H1 (cell line): ENCODE measurements at regions not wholly inside any gene's neighbourhood (a gene's known extent, or its start where the extent isn't known, plus 50 kb on each side); places are given as distances from the start of the nearest gene placed in this dataset.

Experiments
- CTCF ChIA-PET: fragments of 300-600 bp; sonication (Branson Sonifier 250); formaldehyde crosslinking; loops from one replicate; lab custom pipeline; 2021; ENCODE audit not compliant: partially characterized antibody; lab: Charles Lee
- POLR2A ChIA-PET: fragments of 300-600 bp; sonication (Branson Sonifier 250); formaldehyde crosslinking; loops from one replicate; lab custom pipeline; 2021; ENCODE audit warnings: inconsistent platforms; ENCODE audit not compliant: partially characterized antibody; lab: Charles Lee
- DNase-seq, 2 experiments: peaks; one replicate each; pipeline versions ENCODE4 v3.0.0 to v3.0.0-alpha.2; 2010 to 2022; ENCODE audit warnings: low spot score in 2 of 2, low read depth in 1 of 2, mixed read lengths in 1 of 2
- FAIRE-seq: peaks from 2 replicates; lab custom pipeline; 2011; peaks lifted over from hg19 to GRCh38; lab: Jason Lieb, UNC
- H2AFZ ChIP-seq: 2 replicates; pipeline ENCODE4 v1.8.1; 2012; ENCODE audit warnings: low read length, inconsistent platforms
- H2AK5ac ChIP-seq: 2 replicates; pipeline ENCODE4 v1.6.1; 2013; ENCODE audit warnings: low read depth, low read length
- H2BK120ac ChIP-seq: replicated peaks from 2 replicates; pipeline ENCODE3; 2013; ENCODE audit warnings: low read depth, low read length, inconsistent platforms
- H2BK12ac ChIP-seq: 2 replicates; pipeline ENCODE4 v1.6.1; 2013; ENCODE audit warnings: low read depth, low read length
- H2BK15ac ChIP-seq: 2 replicates; pipeline ENCODE4 v1.6.1; 2013; ENCODE audit warnings: low read length
- H2BK20ac ChIP-seq: 2 replicates; pipeline ENCODE4 v1.6.1; 2013; ENCODE audit warnings: low read length
- H2BK5ac ChIP-seq: 2 replicates; pipeline ENCODE4 v1.6.1; 2013; ENCODE audit warnings: low read depth, low read length
- H3K14ac ChIP-seq: 2 replicates; pipeline ENCODE4 v1.6.1; 2013; ENCODE audit warnings: inconsistent platforms; ENCODE audit not compliant: insufficient read length
- H3K18ac ChIP-seq: 2 replicates; pipeline ENCODE4 v1.6.1; 2013; ENCODE audit warnings: low read length; ENCODE audit errors: extremely low read depth
- H3K23ac ChIP-seq: 2 replicates; pipeline ENCODE4 v1.6.1; 2013; ENCODE audit warnings: inconsistent platforms; ENCODE audit not compliant: insufficient read length
- H3K23me2 ChIP-seq: 2 replicates; pipeline ENCODE4 v1.6.1; 2013; ENCODE audit warnings: low read depth, low read length
- H3K27ac ChIP-seq: 2 replicates; pipeline ENCODE4 v1.6.1; 2011; ENCODE audit warnings: low read depth, low read length, inconsistent platforms
- H3K27me3 ChIP-seq, 4 experiments: replicated peaks in 1 of 4; 1 replicate in 1 of 4; 2 replicates in 3 of 4; pipeline versions ENCODE4 v1.6.1 to v1.8.1; 2011 to 2013; ENCODE audit warnings: low read length in 3 of 4, mild to moderate bottlenecking in 3 of 4, inconsistent platforms in 2 of 4, mixed read lengths in 2 of 4, moderate library complexity in 1 of 4; ENCODE audit not compliant: control insufficient read depth in 3 of 4, insufficient read depth in 3 of 4; ENCODE audit errors: extremely low read depth in 1 of 4
- H3K36me3 ChIP-seq, 4 experiments: 2 replicates each; pipeline versions ENCODE4 v1.6.1 to v1.8.1; 2011 to 2013; ENCODE audit warnings: mild to moderate bottlenecking in 4 of 4, low read length in 3 of 4, moderate library complexity in 2 of 4, control low read depth in 1 of 4, inconsistent platforms in 1 of 4; ENCODE audit not compliant: insufficient read depth in 4 of 4, control insufficient read depth in 2 of 4
- H3K4ac ChIP-seq: replicated peaks from 2 replicates; pipeline ENCODE3; 2013; ENCODE audit warnings: low read length, low read depth, mixed read lengths, inconsistent platforms; ENCODE audit not compliant: insufficient read length
- H3K4me1 ChIP-seq, 4 experiments: replicated peaks in 1 of 4; 1 replicate in 1 of 4; 2 replicates in 3 of 4; pipeline versions ENCODE4 v1.6.1 to v1.8.1; 2011 to 2013; ENCODE audit warnings: low read length in 3 of 4, inconsistent platforms in 2 of 4, mixed read lengths in 1 of 4; ENCODE audit not compliant: insufficient read depth in 4 of 4, control insufficient read depth in 3 of 4
- H3K4me2 ChIP-seq, 2 experiments: 2 replicates each; pipeline versions ENCODE4 v1.6.1 to v1.8.1; 2011 to 2013; ENCODE audit warnings: low read depth in 2 of 2, low read length in 2 of 2, control low read depth in 1 of 2, inconsistent platforms in 1 of 2, mild to moderate bottlenecking in 1 of 2; ENCODE audit not compliant: insufficient read depth in 1 of 2
- H3K4me3 ChIP-seq, 4 experiments: fragments of 200-600, 300-600 bp in 1 of 4; sonication (generic), shearing (Covaris generic), sonication (Bioruptor Twin) in 1 of 4; 2 replicates each; pipeline versions ENCODE4 v1.5.1 to v1.8.1; 2011 to 2016; ENCODE audit warnings: low read length in 4 of 4, low read depth in 3 of 4, control low read depth in 2 of 4, inconsistent platforms in 2 of 4, mild to moderate bottlenecking in 2 of 4, mixed read lengths in 1 of 4, moderate library complexity in 1 of 4; ENCODE audit not compliant: insufficient read depth in 2 of 4; ENCODE audit errors: extremely low read depth in 1 of 4
- H3K56ac ChIP-seq: replicated peaks from 2 replicates; pipeline ENCODE3; 2013; ENCODE audit warnings: low read depth, mild to moderate bottlenecking, mixed read lengths, low read length, inconsistent platforms; ENCODE audit not compliant: insufficient read length
- H3K79me1 ChIP-seq: 2 replicates; pipeline ENCODE4 v1.6.1; 2013; ENCODE audit warnings: low read depth, low read length, control low read depth
- H3K79me2 ChIP-seq, 2 experiments: 2 replicates each; pipeline versions ENCODE4 v1.6.1 to v1.8.1; 2012 to 2013; ENCODE audit warnings: low read length in 2 of 2, mild to moderate bottlenecking in 2 of 2, inconsistent platforms in 1 of 2; ENCODE audit not compliant: insufficient read depth in 2 of 2, control insufficient read depth in 1 of 2
- H3K9ac ChIP-seq, 4 experiments: replicated peaks in 1 of 4; 1 replicate in 1 of 4; 2 replicates in 3 of 4; pipeline versions ENCODE4 v1.6.1 to v1.8.1; 2011 to 2013; ENCODE audit warnings: low read depth in 3 of 4, low read length in 3 of 4, control low read depth in 2 of 4, mild to moderate bottlenecking in 2 of 4, moderate library complexity in 2 of 4, inconsistent platforms in 1 of 4; ENCODE audit errors: extremely low read depth in 1 of 4
- H3K9me3 ChIP-seq, 2 experiments: 2 replicates each; pipeline versions ENCODE4 v1.6.1 to v1.8.1; 2012 to 2013; ENCODE audit warnings: mild to moderate bottlenecking in 2 of 2, moderate library complexity in 2 of 2, control low read depth in 1 of 2, inconsistent platforms in 1 of 2, low read depth in 1 of 2, low read length in 1 of 2, mixed read lengths in 1 of 2; ENCODE audit not compliant: insufficient read depth in 2 of 2
- H4K20me1 ChIP-seq, 2 experiments: replicated peaks in 1 of 2; 2 replicates each; pipeline versions ENCODE3 to v1.8.1; 2011 to 2013; ENCODE audit warnings: inconsistent platforms in 2 of 2, low read length in 2 of 2, mild to moderate bottlenecking in 1 of 2; ENCODE audit not compliant: insufficient read depth in 2 of 2, control insufficient read depth in 1 of 2
- H4K5ac ChIP-seq: 2 replicates; pipeline ENCODE4 v1.6.1; 2013; ENCODE audit warnings: low read length, low read depth, mixed read lengths, inconsistent platforms; ENCODE audit not compliant: insufficient read length
- H4K8ac ChIP-seq: 2 replicates; pipeline ENCODE4 v1.8.0; 2013; ENCODE audit warnings: mild to moderate bottlenecking, moderate library complexity, low read length, inconsistent platforms; ENCODE audit not compliant: insufficient read depth; ENCODE audit errors: extremely low read depth
- H4K91ac ChIP-seq: replicated peaks from 2 replicates; pipeline ENCODE3; 2013; ENCODE audit warnings: low read length, mixed read lengths, inconsistent platforms; ENCODE audit not compliant: insufficient read length
- RAD21 ChIP-seq, 2 experiments: IDR thresholded peaks in 1 of 2; conservative IDR thresholded peaks in 1 of 2; 2 replicates each; pipeline ENCODE4 v1.6.1; 2011; ENCODE audit warnings: low read depth in 2 of 2, low read length in 2 of 2, improper control_type of control experiment in 1 of 2, inconsistent platforms in 1 of 2, mild to moderate bottlenecking in 1 of 2, moderate library complexity in 1 of 2
- RFX5 ChIP-seq: IDR thresholded peaks from 2 replicates; pipeline ENCODE4 v1.6.1; 2011; ENCODE audit warnings: low read depth, low read length, improper control_type of control experiment, borderline replicate concordance
- WGBS, 2 experiments: shearing (Covaris generic) in 1 of 2; methylation state at CpG; one replicate each; pipeline versions ENCODE4 v1.1.6 to v1.1.7; 2013 to 2015; ENCODE audit warnings: low lambda C conversion rate in 2 of 2, mixed read lengths in 2 of 2, inconsistent platforms in 1 of 2, low coverage in 1 of 2, missing lambda C conversion rate in 1 of 2; ENCODE audit not compliant: insufficient replicate concordance in 2 of 2, insufficient coverage in 1 of 2, insufficient read length in 1 of 2; ENCODE audit errors: extremely low coverage in 1 of 2, missing lambda C conversion rate in 1 of 2; 5-methylcytosine and 5-hydroxymethylcytosine counted together

DNA sequence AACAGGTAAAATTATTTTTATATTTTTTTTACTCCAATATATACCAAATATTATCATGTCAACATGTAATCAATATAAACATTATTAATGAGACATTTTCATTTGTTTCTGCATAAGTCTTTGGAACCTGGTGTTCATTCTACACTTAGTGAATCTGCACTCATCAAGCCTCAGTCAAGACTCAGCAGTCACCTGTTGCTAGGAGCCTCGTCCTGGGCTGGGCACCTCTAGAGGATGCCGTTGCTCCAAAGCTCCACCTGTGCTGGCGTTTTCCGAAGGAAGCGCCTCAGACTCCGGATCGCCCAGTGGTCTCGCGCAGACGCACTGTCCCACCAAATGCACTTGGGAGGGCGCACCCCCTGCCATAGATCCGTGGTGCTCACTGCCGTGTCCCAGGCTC, 604.7 kb upstream of the MKI67 start:
- no peaks in the 10 kb centered on the region for H4K20me1 ChIP-seq
- H3K4me3 ChIP-seq: no peak overlapping the region
- no peak overlapping the region for H3K56ac ChIP-seq
- H2BK5ac ChIP-seq: no peak overlapping the region
- H4K91ac ChIP-seq: no peak overlapping the region
- H3K79me2 ChIP-seq: no peaks in the 10 kb centered on the region
- no peak overlapping the region for H3K14ac ChIP-seq
- no peaks in the 10 kb centered on the region for H3K23me2 ChIP-seq
- DNase-seq (no peak), FAIRE-seq (no peak)
- H3K4me2 ChIP-seq: no peak overlapping the region
- no peak overlapping the region for H3K4ac ChIP-seq
- ChIA-PET POLR2A (no interaction called here), CTCF (interaction anchor here (1.0 to 1.2 kb wide), 3 partner anchors 33 to 129 kb away, joined by 3 to 4 read pairs (median 3); no protein-coding TSS in a partner anchor)
- H2BK12ac ChIP-seq: no peak overlapping the region
- no peak overlapping the region for H2AK5ac ChIP-seq
- 0 out of 2 replicates have a peak overlapping the region, but pooled peaks have one; percentile 32 for H2AFZ ChIP-seq
- H3K27me3 ChIP-seq: no peaks in the 10 kb centered on the region
- H3K36me3 ChIP-seq: no peaks in the 10 kb centered on the region
- no peak overlapping the region for H2BK20ac ChIP-seq
- H3K27ac ChIP-seq: no peak overlapping the region
- no peaks in the 10 kb centered on the region for H3K79me1 ChIP-seq
- H3K23ac ChIP-seq: no peak overlapping the region
- H3K9me3 ChIP-seq: no peaks in the 10 kb centered on the region
- H4K5ac ChIP-seq: no peak overlapping the region
- no peak overlapping the region for H3K9ac ChIP-seq
- no peak overlapping the region for H2BK120ac ChIP-seq
- WGBS, 2 experiments: 96% methylated on average over 13 of the region's 13 CpGs; no CpG with 5 or more reads in 1 of the 2 experiments
- peaks cover 0 to 5% (median 2%) of the 10 kb centered on the region in 4 experiments; a peak in 4 of 7 replicates for H3K4me1 ChIP-seq
- peak; percentile 59; the same call in 1 of the 2 replicates for TF ChIP-seq RFX5
- no peak for TF ChIP-seq RAD21 (IDR thresholded peaks at IDR 0.05 in 1 of 2, conservative IDR thresholded peaks at IDR 0.05 in 1 of 2; ENCODE audit: low read depth in 2 of 2, low read length in 2 of 2)
- no peak overlapping the region for H4K8ac ChIP-seq
- no peak overlapping the region for H2BK15ac ChIP-seq
- no peak overlapping the region for H3K18ac ChIP-seq
